ENCODE measurements at regions not wholly inside any gene's neighbourhood (a gene's known extent, or its start where the extent isn't known, plus 50 kb on each side); places are given as distances from the start of the nearest gene placed in this dataset.

DNA sequence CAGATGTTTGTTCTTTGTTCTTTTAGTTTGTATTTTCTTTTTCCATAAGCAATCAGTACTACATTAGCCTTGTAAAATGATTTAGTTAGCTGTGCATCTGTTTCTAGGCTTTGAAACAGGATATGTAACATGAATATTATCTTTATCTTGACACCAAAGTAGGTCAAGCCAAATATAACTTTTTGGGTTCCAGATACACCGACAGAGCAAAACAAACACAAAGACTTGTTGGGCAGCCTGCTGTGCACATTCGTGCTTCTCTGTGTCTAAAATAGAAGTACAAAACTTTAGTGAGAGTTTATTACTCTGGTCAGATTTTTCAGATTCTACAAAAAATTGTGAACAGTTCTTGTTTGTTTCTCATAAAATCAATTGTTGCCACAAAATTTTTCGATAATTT is 1059.3 kb upstream of the GYPC start:
- Histone ChIP-seq H3K9me2 (replicated peaks; ENCODE audit: low read depth, low read length) (no peaks in the 10 kb centered on the region), H3K4me2 (ENCODE audit: low read depth, low read length, poor library complexity, severe bottlenecking) (no peak overlapping the region), H4K20me1 (ENCODE audit: insufficient read depth, low read length, poor library complexity, severe bottlenecking) (no peaks in the 10 kb centered on the region), H3K9ac (ENCODE audit: low read depth, low read length, poor library complexity, severe bottlenecking) (no peak overlapping the region), H3K27me3 (ENCODE audit: insufficient read depth, low read length, poor library complexity, severe bottlenecking) (no peaks in the 10 kb centered on the region), H3K4me3 (ENCODE audit: low read length, poor library complexity, severe bottlenecking) (no peak overlapping the region), H2AFZ (ENCODE audit: low read length) (no peak overlapping the region), H3K79me2 (ENCODE audit: insufficient read depth, low read length) (no peaks in the 10 kb centered on the region), H3K9me3 (ENCODE audit: insufficient read depth, low read depth, low read length) (no peaks in the 10 kb centered on the region), H3K36me3 (ENCODE audit: insufficient read depth, low read length) (no peaks in the 10 kb centered on the region), H3F3A (ENCODE audit: low read depth) (no peaks in the 10 kb centered on the region), H3K4me1 (ENCODE audit: insufficient read depth, low read length, poor library complexity, severe bottlenecking) (no peaks in the 10 kb centered on the region)
- TF ChIP-seq EZH2phosphoT487 (IDR thresholded peaks at IDR 0.05; ENCODE audit: borderline replicate concordance) = no peak
- TF ChIP-seq, protein P1, sequence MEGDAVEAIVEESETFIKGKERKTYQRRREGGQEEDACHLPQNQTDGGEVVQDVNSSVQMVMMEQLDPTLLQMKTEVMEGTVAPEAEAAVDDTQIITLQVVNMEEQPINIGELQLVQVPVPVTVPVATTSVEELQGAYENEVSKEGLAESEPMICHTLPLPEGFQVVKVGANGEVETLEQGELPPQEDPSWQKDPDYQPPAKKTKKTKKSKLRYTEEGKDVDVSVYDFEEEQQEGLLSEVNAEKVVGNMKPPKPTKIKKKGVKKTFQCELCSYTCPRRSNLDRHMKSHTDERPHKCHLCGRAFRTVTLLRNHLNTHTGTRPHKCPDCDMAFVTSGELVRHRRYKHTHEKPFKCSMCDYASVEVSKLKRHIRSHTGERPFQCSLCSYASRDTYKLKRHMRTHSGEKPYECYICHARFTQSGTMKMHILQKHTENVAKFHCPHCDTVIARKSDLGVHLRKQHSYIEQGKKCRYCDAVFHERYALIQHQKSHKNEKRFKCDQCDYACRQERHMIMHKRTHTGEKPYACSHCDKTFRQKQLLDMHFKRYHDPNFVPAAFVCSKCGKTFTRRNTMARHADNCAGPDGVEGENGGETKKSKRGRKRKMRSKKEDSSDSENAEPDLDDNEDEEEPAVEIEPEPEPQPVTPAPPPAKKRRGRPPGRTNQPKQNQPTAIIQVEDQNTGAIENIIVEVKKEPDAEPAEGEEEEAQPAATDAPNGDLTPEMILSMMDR (conservative IDR thresholded peaks at IDR 0.05; ENCODE audit: low read length) = no peak

DNA sequence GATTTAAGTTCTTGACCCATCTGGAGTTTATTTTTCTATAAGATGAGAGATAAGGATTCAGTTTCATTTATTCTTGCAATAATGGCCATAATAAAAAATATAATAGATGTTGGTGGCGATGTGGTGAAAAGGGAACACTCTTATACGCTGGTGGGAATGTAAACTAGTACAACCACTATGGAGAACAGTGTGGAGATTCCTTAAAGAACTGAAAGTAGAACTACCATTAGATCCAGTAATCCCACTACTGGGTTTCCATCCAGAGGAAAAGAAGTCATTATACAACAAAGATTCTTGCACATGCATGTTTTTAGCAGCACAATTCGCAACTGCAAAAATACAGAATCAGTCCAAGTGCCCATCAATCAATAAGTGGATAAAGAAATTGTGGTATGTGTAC is 1040.5 kb upstream of the GYPC start:
- no peak overlapping the region for H3K4me2 ChIP-seq (ENCODE audit: low read depth, low read length, poor library complexity, severe bottlenecking)
- no peaks in the 10 kb centered on the region for H3F3A ChIP-seq (ENCODE audit: low read depth)

GRCh38 chr2:125630377-125630776 is 1025.6 kb upstream of the GYPC start:
- Histone ChIP-seq H3K4me1 (ENCODE audit: insufficient read depth, low read length, poor library complexity, severe bottlenecking) (no peaks in the 10 kb centered on the region), H3F3A (ENCODE audit: low read depth) (no peaks in the 10 kb centered on the region), H3K4me2 (ENCODE audit: low read depth, low read length, poor library complexity, severe bottlenecking) (no peak overlapping the region), H2AFZ (ENCODE audit: low read length) (no peak overlapping the region), H3K4me3 (ENCODE audit: low read length, poor library complexity, severe bottlenecking) (no peak overlapping the region), H3K9me2 (replicated peaks; ENCODE audit: low read depth, low read length) (no peaks in the 10 kb centered on the region), H3K36me3 (ENCODE audit: insufficient read depth, low read length) (no peaks in the 10 kb centered on the region), H3K9me3 (ENCODE audit: insufficient read depth, low read depth, low read length) (no peaks in the 10 kb centered on the region), H3K79me2 (ENCODE audit: insufficient read depth, low read length) (no peaks in the 10 kb centered on the region), H3K27me3 (ENCODE audit: insufficient read depth, low read length, poor library complexity, severe bottlenecking) (no peaks in the 10 kb centered on the region), H4K20me1 (ENCODE audit: insufficient read depth, low read length, poor library complexity, severe bottlenecking) (no peaks in the 10 kb centered on the region), H3K9ac (ENCODE audit: low read depth, low read length, poor library complexity, severe bottlenecking) (no peak overlapping the region)
- TF ChIP-seq, protein P1 (conservative IDR thresholded peaks at IDR 0.05; ENCODE audit: low read length) = no peak

More for the DNA sequence above, 1040.5 kb upstream of the GYPC start:
- H3K79me2 ChIP-seq (ENCODE audit: insufficient read depth, low read length) = no peaks in the 10 kb centered on the region
- no peaks in the 10 kb centered on the region for H3K4me1 ChIP-seq (ENCODE audit: insufficient read depth, low read length, poor library complexity, severe bottlenecking)
- no peak for TF ChIP-seq EZH2phosphoT487 (IDR thresholded peaks at IDR 0.05; ENCODE audit: borderline replicate concordance)
- TF ChIP-seq, protein P1 (conservative IDR thresholded peaks at IDR 0.05; ENCODE audit: low read length) = no peak
- no peak overlapping the region for H3K4me3 ChIP-seq (ENCODE audit: low read length, poor library complexity, severe bottlenecking)
- H4K20me1 ChIP-seq (ENCODE audit: insufficient read depth, low read length, poor library complexity, severe bottlenecking) = no peaks in the 10 kb centered on the region
- H3K27me3 ChIP-seq (ENCODE audit: insufficient read depth, low read length, poor library complexity, severe bottlenecking) = no peaks in the 10 kb centered on the region
- H3K9me3 ChIP-seq (ENCODE audit: insufficient read depth, low read depth, low read length) = no peaks in the 10 kb centered on the region
- no peaks in the 10 kb centered on the region for H3K9me2 ChIP-seq (replicated peaks; ENCODE audit: low read depth, low read length)
- no peak overlapping the region for H2AFZ ChIP-seq (ENCODE audit: low read length)
- no peaks in the 10 kb centered on the region for H3K36me3 ChIP-seq (ENCODE audit: insufficient read depth, low read length)
- no peak overlapping the region for H3K9ac ChIP-seq (ENCODE audit: low read depth, low read length, poor library complexity, severe bottlenecking)

Data from Loucy (cell line).